IPS-15b (cell line): ENCODE measurements at regions not wholly inside any gene's neighbourhood (a gene's known extent, or its start where the extent isn't known, plus 50 kb on each side); places are given as distances from the start of the nearest gene placed in this dataset.
"Not testable (repeated sequence)": the region's sequence is repeated elsewhere in the genome, so short reads cannot be mapped to it uniquely, and the experiment has no call there.

ENCODE experiments used
- H3K27me3 ChIP-seq: one replicate; pipeline ENCODE4 v1.6.1; 2013; ENCODE audit warnings: low read length; ENCODE audit not compliant: control insufficient read depth, insufficient read depth
- H3K36me3 ChIP-seq: one replicate; pipeline ENCODE4 v1.6.1; 2013; ENCODE audit warnings: low read length; ENCODE audit not compliant: control insufficient read depth, insufficient read depth
- H3K4me1 ChIP-seq: one replicate; pipeline ENCODE4 v1.6.1; 2013; ENCODE audit warnings: mild to moderate bottlenecking, low read length; ENCODE audit not compliant: control insufficient read depth, insufficient read depth
- H3K4me3 ChIP-seq: one replicate; pipeline ENCODE4 v1.5.1; 2013; ENCODE audit warnings: low read depth, low read length
- H3K9ac ChIP-seq: one replicate; pipeline ENCODE4 v1.6.1; 2013; ENCODE audit warnings: low read depth, mild to moderate bottlenecking, low read length
- H3K9me3 ChIP-seq: one replicate; pipeline ENCODE4 v1.6.1; 2013; ENCODE audit warnings: mild to moderate bottlenecking, low read length; ENCODE audit not compliant: control insufficient read depth, insufficient read depth

DNA sequence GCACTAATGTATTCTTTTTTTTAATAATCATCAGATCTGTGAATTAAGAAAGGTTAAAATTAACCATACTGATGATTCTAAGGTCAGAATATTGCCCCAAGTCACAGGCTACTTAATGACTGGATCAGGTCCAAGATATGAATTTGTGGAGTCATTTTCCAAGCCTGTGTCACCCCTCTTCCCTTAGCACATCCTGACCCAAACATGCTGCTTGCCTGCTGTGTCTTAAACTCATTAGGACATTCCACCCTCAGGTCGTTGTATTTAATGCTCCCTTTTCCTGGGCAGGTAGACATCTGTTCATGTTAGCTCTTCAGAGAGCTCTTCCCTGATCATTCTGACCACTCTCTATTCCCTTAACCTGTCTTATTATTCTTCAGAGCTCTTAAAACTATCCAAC, 463.5 kb upstream of the PDE3A start:
- Histone ChIP-seq H3K4me3 (no peak overlapping the region), H3K9me3 (no peaks in the 10 kb centered on the region), H3K4me1 (no peaks in the 10 kb centered on the region), H3K36me3 (no peaks in the 10 kb centered on the region), H3K27me3 (no peaks in the 10 kb centered on the region), H3K9ac (no peak overlapping the region)

DNA sequence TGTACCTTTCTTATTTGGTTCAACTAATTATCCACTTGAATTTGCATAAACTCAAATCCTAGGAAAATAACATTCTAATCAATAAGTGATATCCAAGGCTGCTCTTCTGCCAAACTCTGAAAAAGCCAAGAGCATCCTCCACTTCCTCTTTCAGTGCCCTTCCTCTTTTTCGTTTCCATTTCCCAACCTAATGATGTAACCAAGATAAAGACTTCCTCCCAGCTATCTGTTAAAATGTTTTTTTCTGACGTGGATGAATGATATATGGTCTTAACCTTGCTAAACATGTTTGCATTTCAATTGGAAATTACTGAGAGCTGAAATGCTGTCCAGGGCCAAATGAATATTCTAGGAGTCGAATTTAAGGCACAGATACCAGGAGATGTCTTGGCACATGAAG, 459.5 kb upstream of the PDE3A start:
- H3K9me3 ChIP-seq = no peaks in the 10 kb centered on the region
- no peaks in the 10 kb centered on the region for H3K36me3 ChIP-seq
- H3K4me1 ChIP-seq = peaks cover 3% of the 10 kb centered on the region
- no peak overlapping the region for H3K9ac ChIP-seq
- no peak overlapping the region for H3K4me3 ChIP-seq
- H3K27me3 ChIP-seq = no peaks in the 10 kb centered on the region

GRCh38 chr12:19909418-19909817, 458.9 kb upstream of the PDE3A start:
- Histone ChIP-seq H3K9ac (no peak overlapping the region), H3K4me1 (peaks cover 6% of the 10 kb centered on the region), H3K9me3 (no peaks in the 10 kb centered on the region), H3K36me3 (no peaks in the 10 kb centered on the region), H3K27me3 (no peaks in the 10 kb centered on the region), H3K4me3 (no peak overlapping the region)

DNA sequence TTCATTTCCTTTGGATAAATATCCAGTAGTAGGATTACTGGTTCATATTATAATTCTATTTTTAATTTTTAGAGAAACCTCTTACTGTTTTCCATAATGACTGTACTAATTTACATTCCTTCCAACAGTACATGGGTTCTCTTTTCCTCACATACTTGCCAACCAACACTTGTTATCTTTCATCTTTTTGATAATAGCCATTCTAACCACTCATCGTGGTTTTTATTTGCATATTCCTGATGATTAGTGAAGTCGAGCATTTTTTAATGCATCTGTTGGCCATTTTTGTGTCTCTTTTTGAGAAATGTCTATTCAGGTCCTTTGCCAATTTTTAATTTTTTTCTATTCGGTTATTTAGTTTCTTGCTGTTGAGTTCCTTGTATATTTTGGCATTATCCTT, 457.7 kb upstream of the PDE3A start:
- Histone ChIP-seq H3K4me1 (peaks cover 16% of the 10 kb centered on the region), H3K36me3 (no peaks in the 10 kb centered on the region), H3K9ac (no peak overlapping the region), H3K27me3 (no peaks in the 10 kb centered on the region), H3K4me3 (no peak overlapping the region), H3K9me3 (no peaks in the 10 kb centered on the region)

DNA sequence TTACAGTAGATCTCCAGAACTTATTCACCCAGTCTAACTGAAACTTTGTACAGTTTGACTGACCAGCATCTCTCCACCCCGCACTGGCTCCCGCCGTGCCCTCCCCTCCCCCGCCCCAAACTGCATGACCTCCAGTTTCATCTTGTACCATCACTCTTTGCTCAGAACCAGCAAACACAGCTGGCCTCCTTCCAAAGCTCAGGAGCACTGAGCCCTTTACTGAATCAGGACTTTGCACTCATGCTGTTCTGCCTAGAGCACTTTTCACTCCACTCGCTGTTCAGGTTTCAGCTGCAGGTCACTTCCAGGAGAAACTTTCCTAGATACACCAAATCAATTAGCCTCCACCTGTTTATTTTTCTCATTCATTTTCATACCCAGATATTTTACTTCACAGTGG, 455.3 kb upstream of the PDE3A start:
- Histone ChIP-seq H3K4me3 (no peak overlapping the region), H3K9ac (no peak overlapping the region), H3K27me3 (no peaks in the 10 kb centered on the region), H3K4me1 (peaks cover 24% of the 10 kb centered on the region), H3K9me3 (no peaks in the 10 kb centered on the region), H3K36me3 (no peaks in the 10 kb centered on the region)

GRCh38 chr12:19915392-19916195, 452.7 kb upstream of the PDE3A start:
- Histone ChIP-seq H3K4me1 (peaks cover 24% of the 10 kb centered on the region), H3K4me3 (no peak overlapping the region), H3K36me3 (no peaks in the 10 kb centered on the region), H3K27me3 (no peaks in the 10 kb centered on the region), H3K9ac (no peak overlapping the region), H3K9me3 (no peaks in the 10 kb centered on the region)

DNA sequence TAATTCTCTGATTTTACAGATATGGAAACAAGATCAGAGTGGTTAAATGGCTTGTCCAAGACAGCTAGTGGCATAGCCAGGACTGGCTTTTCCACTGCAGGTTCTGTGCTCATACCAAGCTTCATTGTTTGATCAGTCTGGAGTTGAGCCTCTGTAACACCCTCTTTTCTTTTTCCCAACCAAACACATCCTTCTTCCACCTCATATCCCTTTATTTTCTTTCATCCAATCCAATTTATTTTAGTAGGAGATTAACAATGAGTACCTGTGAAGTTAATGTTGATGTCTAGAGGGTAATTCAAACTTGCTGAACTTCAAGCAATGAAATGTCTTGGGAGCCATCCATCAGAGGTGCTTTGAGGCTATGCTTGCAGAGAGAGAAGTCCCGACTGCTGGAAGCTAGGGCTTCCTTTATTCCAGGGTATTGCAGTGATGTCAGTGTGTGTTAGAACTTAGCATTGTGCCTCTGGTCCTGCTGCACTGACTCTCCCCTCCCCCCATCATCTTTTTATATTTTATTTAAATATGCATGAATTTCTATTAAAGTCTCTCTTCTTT, 452.1 kb upstream of the PDE3A start:
- Histone ChIP-seq H3K4me1 (peaks cover 24% of the 10 kb centered on the region), H3K27me3 (no peaks in the 10 kb centered on the region), H3K9me3 (no peaks in the 10 kb centered on the region), H3K9ac (no peak overlapping the region), H3K36me3 (no peaks in the 10 kb centered on the region), H3K4me3 (no peak overlapping the region)

DNA sequence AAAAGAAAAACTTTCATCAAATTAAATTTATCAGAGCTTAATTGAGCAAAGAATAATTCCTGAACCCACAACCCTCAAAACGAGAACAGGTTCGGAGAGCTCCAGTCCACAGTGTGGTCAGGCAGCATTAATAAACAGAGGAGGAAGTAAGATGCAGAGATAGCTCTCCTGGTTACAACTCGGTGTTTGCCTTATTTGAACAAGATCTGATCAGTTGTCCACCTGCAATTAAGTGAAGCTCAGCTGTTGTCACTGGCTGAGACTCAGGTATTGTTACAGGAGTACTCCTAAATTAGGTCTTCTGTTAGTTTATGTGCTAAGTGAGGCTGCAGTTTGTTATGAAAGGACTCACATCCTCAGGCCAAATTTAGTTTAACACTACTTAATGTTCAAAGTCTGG, 451.4 kb upstream of the PDE3A start:
- Histone ChIP-seq H3K9me3 (no peaks in the 10 kb centered on the region), H3K27me3 (no peaks in the 10 kb centered on the region), H3K9ac (no peak overlapping the region), H3K36me3 (no peaks in the 10 kb centered on the region), H3K4me1 (peaks cover 24% of the 10 kb centered on the region), H3K4me3 (no peak overlapping the region)

GRCh38 chr12:19921716-19922115, 446.6 kb upstream of the PDE3A start:
- not testable (repeated sequence) for H3K4me1 ChIP-seq, H3K36me3 ChIP-seq, H3K9me3 ChIP-seq, H3K27me3 ChIP-seq, H3K4me3 ChIP-seq, H3K9ac ChIP-seq

- H3K27me3 ChIP-seq = no peaks in the 10 kb centered on the region
- no peaks in the 10 kb centered on the region for H3K4me1 ChIP-seq
- no peaks in the 10 kb centered on the region for H3K36me3 ChIP-seq
- H3K4me3 ChIP-seq = no peak overlapping the region
- H3K9ac ChIP-seq = no peak overlapping the region
- H3K9me3 ChIP-seq = no peaks in the 10 kb centered on the region
These were observed 445.6 kb upstream of the PDE3A start for GRCh38 chr12:19922717-19923116.

- H3K27me3 ChIP-seq = no peaks in the 10 kb centered on the region
- H3K9me3 ChIP-seq = no peaks in the 10 kb centered on the region
- H3K9ac ChIP-seq = no peak overlapping the region
- H3K4me3 ChIP-seq = no peak overlapping the region
- no peaks in the 10 kb centered on the region for H3K4me1 ChIP-seq
- no peaks in the 10 kb centered on the region for H3K36me3 ChIP-seq
These were observed 444.0 kb upstream of the PDE3A start for GRCh38 chr12:19924360-19924759.

GRCh38 chr12:19925841-19926240, 442.5 kb upstream of the PDE3A start:
- no peak overlapping the region for H3K4me3 ChIP-seq

More at GRCh38 chr12:19925841-19926240, 442.5 kb upstream of the PDE3A start:
- Histone ChIP-seq H3K4me1 (no peaks in the 10 kb centered on the region), H3K9ac (no peak overlapping the region), H3K36me3 (no peaks in the 10 kb centered on the region), H3K9me3 (no peaks in the 10 kb centered on the region), H3K27me3 (no peaks in the 10 kb centered on the region)
